WI38 (cell line): ENCODE measurements at regions not wholly inside any gene's neighbourhood (a gene's known extent, or its start where the extent isn't known, plus 50 kb on each side); places are given as distances from the start of the nearest gene placed in this dataset.

Experiments
- H3K4me3 ChIP-seq: 2 replicates; pipeline ENCODE4 v1.5.1; 2011; ENCODE audit warnings: low read depth, mild to moderate bottlenecking, control low read depth, low read length
- CTCF ChIP-seq: IDR thresholded peaks from 2 replicates; pipeline ENCODE4 v1.5.1; 2012; ENCODE audit warnings: low read depth, mild to moderate bottlenecking, control low read depth, low read length

DNA sequence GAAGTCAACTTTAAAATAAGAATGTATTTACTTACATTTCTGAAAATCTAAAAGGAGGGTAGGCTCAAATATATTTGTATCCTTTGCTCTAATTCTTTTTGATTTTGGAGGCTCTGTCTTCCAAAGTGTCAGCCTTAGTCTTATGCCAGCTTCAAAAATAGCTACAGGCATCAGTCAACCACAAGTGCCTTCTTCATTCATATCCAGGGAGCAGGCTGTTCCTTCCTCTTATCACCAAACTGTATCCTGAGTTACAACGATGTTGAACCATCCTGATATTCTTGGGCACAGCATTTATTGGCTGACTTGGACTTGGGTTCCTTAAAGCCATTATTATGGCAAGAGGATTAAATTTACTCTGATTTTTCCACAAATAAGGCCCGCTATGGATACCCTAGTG, 1161.3 kb downstream of the PCDH17 start:
- H3K4me3 ChIP-seq: no peak overlapping the region
- no peak for TF ChIP-seq CTCF

- H3K4me3 ChIP-seq: no peak overlapping the region
- TF ChIP-seq CTCF: no peak
Observed at GRCh38 chr13:58795715-58796114, 1164.2 kb downstream of the PCDH17 start.

- TF ChIP-seq CTCF: no peak
- H3K4me3 ChIP-seq: no peak overlapping the region
Observed at GRCh38 chr13:58804832-58805231, 1173.3 kb downstream of the PCDH17 start.

GRCh38 chr13:58806401-58806800, 1174.9 kb downstream of the PCDH17 start:
- TF ChIP-seq CTCF: no peak
- no peak overlapping the region for H3K4me3 ChIP-seq

- TF ChIP-seq CTCF: no peak
- no peak overlapping the region for H3K4me3 ChIP-seq
Observed at GRCh38 chr13:58823701-58824100, 1192.2 kb downstream of the PCDH17 start.

- TF ChIP-seq CTCF: no peak
- H3K4me3 ChIP-seq: no peak overlapping the region
Observed at GRCh38 chr13:58827904-58828303, 1196.4 kb downstream of the PCDH17 start.

DNA sequence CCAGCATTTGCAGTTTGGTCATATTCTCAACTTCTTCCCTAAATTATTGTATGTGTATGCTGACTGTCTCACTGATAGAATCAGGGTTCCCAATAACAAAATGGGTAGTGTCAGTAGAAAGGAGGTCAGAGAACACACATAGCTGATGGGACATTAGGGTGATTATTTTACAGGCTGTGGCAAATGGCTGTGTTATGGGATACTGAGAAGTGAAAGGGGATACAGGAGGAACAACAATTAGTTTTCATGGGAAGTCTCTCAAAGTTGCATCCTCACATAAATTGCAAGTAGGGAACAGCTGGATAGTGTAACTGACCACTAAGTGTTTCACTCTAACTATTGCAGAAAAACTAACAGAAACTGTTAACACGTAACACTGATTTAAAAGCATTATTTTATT, 1199.3 kb downstream of the PCDH17 start:
- TF ChIP-seq CTCF: no peak

More for the DNA sequence above, 1199.3 kb downstream of the PCDH17 start:
- H3K4me3 ChIP-seq: no peak overlapping the region
